ENCODE measurements at regions not wholly inside any gene's neighbourhood (a gene's known extent, or its start where the extent isn't known, plus 50 kb on each side); places are given as distances from the start of the nearest gene placed in this dataset.
"Not testable (repeated sequence)": the region's sequence is repeated elsewhere in the genome, so short reads cannot be mapped to it uniquely, and the experiment has no call there.

DNA sequence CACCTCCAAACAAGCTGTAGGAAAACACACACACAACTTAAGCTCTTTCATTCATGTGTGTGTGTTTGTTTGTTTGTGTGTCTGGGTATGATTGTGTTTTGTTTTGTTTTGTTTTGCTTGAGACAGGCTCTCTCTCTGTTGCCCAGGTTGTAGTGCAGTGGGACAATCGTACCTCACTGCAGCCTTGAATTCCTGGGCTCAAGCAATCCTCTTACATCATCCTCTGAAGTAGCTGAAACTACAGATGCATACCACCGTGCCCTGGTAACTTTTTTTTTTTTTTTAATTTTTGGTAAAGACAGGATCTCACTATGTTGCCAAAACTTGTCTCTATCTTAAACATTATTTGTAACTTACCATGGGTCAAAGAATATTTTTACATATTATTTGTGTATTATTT is 431.7 kb downstream of the SLITRK1 start:
- intact Hi-C loops (cut with micrococcal nuclease; ENCODE audit: unreplicated experiment) = no loop called here
- DNase-seq (ENCODE audit: low spot score) = no peak
- Histone ChIP-seq H3K79me2 (ENCODE audit: insufficient read depth, low read depth, low read length) (no peaks in the 10 kb centered on the region), H3K4me3 (ENCODE audit: low read depth, low read length, poor library complexity, severe bottlenecking) (no peak overlapping the region), H4K20me1 (ENCODE audit: insufficient read depth, low read length) (no peaks in the 10 kb centered on the region), H3K27ac (ENCODE audit: low read depth, low read length, poor library complexity, severe bottlenecking) (no peak overlapping the region), H3K4me1 (ENCODE audit: insufficient read depth, low read length, poor library complexity, severe bottlenecking) (no peaks in the 10 kb centered on the region), H2AFZ (ENCODE audit: low read length) (no peak overlapping the region), H3K36me3 (ENCODE audit: insufficient read depth, low read length) (no peaks in the 10 kb centered on the region), H3K9me3 (ENCODE audit: low read length) (no peaks in the 10 kb centered on the region), H3K9me2 (ENCODE audit: insufficient read depth, low read length) (no peaks in the 10 kb centered on the region), H3K4me2 (ENCODE audit: low read length) (no peak overlapping the region)
- ChIA-PET CTCF (ENCODE audit: unreplicated experiment) (no interaction called here), POLR2A (interaction anchor here (1.5 kb wide), 1 partner anchor 15 kb away, joined by 4 read pairs; no protein-coding TSS in a partner anchor)
- no TSS peak for BruUV-seq (replicated peaks)
- TF ChIP-seq EZH2phosphoT487 (IDR thresholded peaks at IDR 0.05; ENCODE audit: borderline replicate concordance, low read depth, low read length) = no peak
- TF ChIP-seq, protein P1, sequence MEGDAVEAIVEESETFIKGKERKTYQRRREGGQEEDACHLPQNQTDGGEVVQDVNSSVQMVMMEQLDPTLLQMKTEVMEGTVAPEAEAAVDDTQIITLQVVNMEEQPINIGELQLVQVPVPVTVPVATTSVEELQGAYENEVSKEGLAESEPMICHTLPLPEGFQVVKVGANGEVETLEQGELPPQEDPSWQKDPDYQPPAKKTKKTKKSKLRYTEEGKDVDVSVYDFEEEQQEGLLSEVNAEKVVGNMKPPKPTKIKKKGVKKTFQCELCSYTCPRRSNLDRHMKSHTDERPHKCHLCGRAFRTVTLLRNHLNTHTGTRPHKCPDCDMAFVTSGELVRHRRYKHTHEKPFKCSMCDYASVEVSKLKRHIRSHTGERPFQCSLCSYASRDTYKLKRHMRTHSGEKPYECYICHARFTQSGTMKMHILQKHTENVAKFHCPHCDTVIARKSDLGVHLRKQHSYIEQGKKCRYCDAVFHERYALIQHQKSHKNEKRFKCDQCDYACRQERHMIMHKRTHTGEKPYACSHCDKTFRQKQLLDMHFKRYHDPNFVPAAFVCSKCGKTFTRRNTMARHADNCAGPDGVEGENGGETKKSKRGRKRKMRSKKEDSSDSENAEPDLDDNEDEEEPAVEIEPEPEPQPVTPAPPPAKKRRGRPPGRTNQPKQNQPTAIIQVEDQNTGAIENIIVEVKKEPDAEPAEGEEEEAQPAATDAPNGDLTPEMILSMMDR (conservative IDR thresholded peaks at IDR 0.05; ENCODE audit: low read length) = no peak

DNA sequence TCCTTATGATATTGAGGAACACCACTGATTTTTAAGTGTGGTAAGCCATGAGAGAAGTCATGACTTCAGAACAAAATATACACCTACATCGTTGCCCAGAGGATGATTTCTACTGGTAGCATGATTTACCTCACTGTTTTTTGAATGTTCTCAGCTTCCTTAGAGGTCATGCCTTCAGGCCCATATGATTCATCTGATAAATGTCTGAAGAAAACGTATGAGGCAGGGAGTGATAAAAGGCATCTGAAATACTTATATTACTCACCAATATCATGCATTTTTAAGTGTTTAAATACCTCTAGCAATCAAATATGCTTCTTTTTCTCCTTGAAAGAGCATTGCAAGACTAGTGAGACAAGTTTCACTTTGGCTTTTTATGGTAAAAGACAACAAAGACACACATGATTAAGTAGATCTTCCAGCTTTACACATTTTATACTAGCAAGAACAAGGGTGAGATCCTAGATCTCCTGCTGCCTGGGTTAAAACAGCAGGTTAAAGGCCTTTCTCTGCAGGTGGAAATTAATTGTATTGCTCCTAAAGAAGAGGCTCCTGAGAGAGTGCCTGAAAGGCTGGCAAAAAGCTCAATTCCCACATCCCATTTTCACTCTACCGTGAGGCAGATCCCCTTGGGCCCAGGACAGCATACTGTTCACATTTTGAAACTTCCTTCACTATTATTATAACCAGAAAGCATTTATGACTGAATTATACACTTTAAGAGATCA is 432.4 kb downstream of the SLITRK1 start:
- H3K27ac ChIP-seq (ENCODE audit: low read depth, low read length, poor library complexity, severe bottlenecking) = no peak overlapping the region
- no peaks in the 10 kb centered on the region for H3K79me2 ChIP-seq (ENCODE audit: insufficient read depth, low read depth, low read length)
- H3K4me3 ChIP-seq (ENCODE audit: low read depth, low read length, poor library complexity, severe bottlenecking) = no peak overlapping the region
- H2AFZ ChIP-seq (ENCODE audit: low read length) = no peak overlapping the region
- no peak for TF ChIP-seq EZH2phosphoT487 (IDR thresholded peaks at IDR 0.05; ENCODE audit: borderline replicate concordance, low read depth, low read length)
- TF ChIP-seq, protein P1 (conservative IDR thresholded peaks at IDR 0.05; ENCODE audit: low read length) = no peak
- H3K4me2 ChIP-seq (ENCODE audit: low read length) = no peak overlapping the region
- ChIA-PET POLR2A (interaction anchor here (1.5 kb wide), 1 partner anchor 16 kb away, joined by 4 read pairs; no protein-coding TSS in a partner anchor), CTCF (ENCODE audit: unreplicated experiment) (no interaction called here)
- no peak for DNase-seq (ENCODE audit: low spot score)
- intact Hi-C loops (cut with micrococcal nuclease; ENCODE audit: unreplicated experiment) = no loop called here
- H3K9me2 ChIP-seq (ENCODE audit: insufficient read depth, low read length) = no peaks in the 10 kb centered on the region
- H4K20me1 ChIP-seq (ENCODE audit: insufficient read depth, low read length) = no peaks in the 10 kb centered on the region
- BruUV-seq (replicated peaks) = no TSS peak
- no peaks in the 10 kb centered on the region for H3K36me3 ChIP-seq (ENCODE audit: insufficient read depth, low read length)
- H3K4me1 ChIP-seq (ENCODE audit: insufficient read depth, low read length, poor library complexity, severe bottlenecking) = no peaks in the 10 kb centered on the region
- H3K9me3 ChIP-seq (ENCODE audit: low read length) = no peaks in the 10 kb centered on the region

DNA sequence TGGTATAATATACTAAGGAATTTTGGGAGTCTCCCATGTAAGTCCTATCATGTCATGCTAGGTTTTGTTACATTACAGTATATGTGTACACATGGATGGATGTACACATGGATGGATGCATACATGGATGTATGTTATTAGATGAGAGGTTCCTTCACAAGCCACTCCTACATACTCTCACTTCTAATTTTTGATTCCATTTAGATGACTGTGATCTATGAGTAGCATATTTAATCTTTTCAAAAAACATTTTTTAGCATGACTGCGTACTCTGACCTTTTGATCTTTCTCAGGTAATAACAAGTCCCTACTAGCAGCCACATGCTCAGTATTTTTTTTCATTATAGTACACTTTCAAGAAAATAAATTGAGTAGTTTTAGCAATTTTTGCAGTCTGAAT is 441.8 kb downstream of the SLITRK1 start:
- Histone ChIP-seq H4K20me1 (ENCODE audit: insufficient read depth, low read length) (no peaks in the 10 kb centered on the region), H3K4me3 (ENCODE audit: low read depth, low read length, poor library complexity, severe bottlenecking) (no peak overlapping the region), H3K27ac (ENCODE audit: low read depth, low read length, poor library complexity, severe bottlenecking) (no peak overlapping the region), H3K4me2 (ENCODE audit: low read length) (no peak overlapping the region), H3K36me3 (ENCODE audit: insufficient read depth, low read length) (no peaks in the 10 kb centered on the region), H3K79me2 (ENCODE audit: insufficient read depth, low read depth, low read length) (no peaks in the 10 kb centered on the region), H3K9me2 (ENCODE audit: insufficient read depth, low read length) (no peaks in the 10 kb centered on the region), H3K4me1 (ENCODE audit: insufficient read depth, low read length, poor library complexity, severe bottlenecking) (no peaks in the 10 kb centered on the region), H2AFZ (ENCODE audit: low read length) (no peak overlapping the region), H3K9me3 (ENCODE audit: low read length) (no peaks in the 10 kb centered on the region)
- ChIA-PET CTCF (ENCODE audit: unreplicated experiment) (no interaction called here), POLR2A (no interaction called here)
- BruUV-seq (replicated peaks) = no TSS peak
- intact Hi-C loops (cut with micrococcal nuclease; ENCODE audit: unreplicated experiment) = no loop called here
- TF ChIP-seq, protein P1 (conservative IDR thresholded peaks at IDR 0.05; ENCODE audit: low read length) = no peak
- TF ChIP-seq EZH2phosphoT487 (IDR thresholded peaks at IDR 0.05; ENCODE audit: borderline replicate concordance, low read depth, low read length) = no peak
- DNase-seq (ENCODE audit: low spot score) = no peak

DNA sequence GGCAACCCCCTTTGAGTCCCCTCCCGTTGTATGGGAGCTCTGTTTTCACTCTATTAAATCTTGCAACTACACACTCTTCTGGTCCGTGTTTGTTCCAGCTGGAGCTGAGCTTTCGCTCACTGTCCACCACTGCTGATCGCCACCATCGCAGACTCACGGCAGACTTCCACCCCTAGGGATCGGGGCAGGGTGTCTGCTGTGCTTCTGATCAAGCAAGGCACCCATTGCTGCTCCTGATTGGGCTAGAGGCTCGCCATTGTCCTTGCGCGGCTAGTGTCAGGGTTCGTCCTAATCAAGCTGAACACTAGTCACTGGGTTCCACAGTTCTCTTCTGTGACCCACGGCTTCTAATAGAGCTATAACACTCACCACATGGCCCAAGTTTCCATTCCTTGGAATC is 442.8 kb downstream of the SLITRK1 start:
- H2AFZ ChIP-seq (ENCODE audit: low read length); intact Hi-C loops (cut with micrococcal nuclease; ENCODE audit: unreplicated experiment); H3K4me1 ChIP-seq (ENCODE audit: insufficient read depth, low read length, poor library complexity, severe bottlenecking); CTCF ChIA-PET (ENCODE audit: unreplicated experiment); H3K4me3 ChIP-seq (ENCODE audit: low read depth, low read length, poor library complexity, severe bottlenecking); DNase-seq (ENCODE audit: low spot score); H4K20me1 ChIP-seq (ENCODE audit: insufficient read depth, low read length); H3K27ac ChIP-seq (ENCODE audit: low read depth, low read length, poor library complexity, severe bottlenecking); H3K36me3 ChIP-seq (ENCODE audit: insufficient read depth, low read length); H3K9me3 ChIP-seq (ENCODE audit: low read length); H3K4me2 ChIP-seq (ENCODE audit: low read length); H3K9me2 ChIP-seq (ENCODE audit: insufficient read depth, low read length); BruUV-seq (replicated peaks); H3K79me2 ChIP-seq (ENCODE audit: insufficient read depth, low read depth, low read length): not testable (repeated sequence)
- POLR2A ChIA-PET = interaction anchor here (0.7 to 1.0 kb wide), 2 partner anchors 13 to 18 kb away, joined by 3 to 5 read pairs; no protein-coding TSS in a partner anchor
